HG02642 (cell line): ENCODE measurements at regions not wholly inside any gene's neighbourhood (a gene's known extent, or its start where the extent isn't known, plus 50 kb on each side); places are given as distances from the start of the nearest gene placed in this dataset.

Experiments
- ATAC-seq: cut with Tn5 transposase; IDR thresholded peaks from one replicate; pipeline ENCODE4 v1.9.1; 2021; ENCODE audit warnings: mild to moderate bottlenecking; ENCODE audit not compliant: unreplicated experiment, poor library complexity

- no peak for ATAC-seq
Measured at GRCh38 chr1:57963581-57963980, 539.7 kb upstream of the DAB1 start.

- ATAC-seq: no peak
Measured at GRCh38 chr1:57959531-57960241, 535.8 kb upstream of the DAB1 start.

GRCh38 chr1:57957576-57957975, 533.7 kb upstream of the DAB1 start:
- no peak for ATAC-seq

- no peak for ATAC-seq
Measured at GRCh38 chr1:57951390-57951789, 527.5 kb upstream of the DAB1 start.

- ATAC-seq: no peak
Measured at GRCh38 chr1:57949168-57949567, 525.3 kb upstream of the DAB1 start.

GRCh38 chr1:57947471-57947870, 523.6 kb upstream of the DAB1 start:
- no peak for ATAC-seq

- no peak for ATAC-seq
Measured at GRCh38 chr1:57945045-57945444, 521.2 kb upstream of the DAB1 start.

GRCh38 chr1:57943365-57943764, 519.5 kb upstream of the DAB1 start:
- no peak for ATAC-seq

- no peak for ATAC-seq
Measured at GRCh38 chr1:57934745-57935144, 510.9 kb upstream of the DAB1 start.

- no peak for ATAC-seq
Measured at GRCh38 chr1:57927003-57927402, 503.1 kb upstream of the DAB1 start.

GRCh38 chr1:57926025-57926552, 502.2 kb upstream of the DAB1 start:
- ATAC-seq: no peak

- ATAC-seq: no peak
Measured at GRCh38 chr1:57925226-57925625, 501.4 kb upstream of the DAB1 start.

GRCh38 chr1:57922130-57922529, 498.3 kb upstream of the DAB1 start:
- no peak for ATAC-seq

- ATAC-seq: no peak
Measured at GRCh38 chr1:57916041-57916440, 492.2 kb upstream of the DAB1 start.

- no peak for ATAC-seq
Measured at GRCh38 chr1:57911427-57911826, 487.6 kb upstream of the DAB1 start.

GRCh38 chr1:57910782-57911181, 486.9 kb upstream of the DAB1 start:
- ATAC-seq: no peak

- ATAC-seq: no peak
Measured at GRCh38 chr1:57910305-57910704, 486.4 kb upstream of the DAB1 start.

- no peak for ATAC-seq
Measured at GRCh38 chr1:57908147-57908890, 484.5 kb upstream of the DAB1 start.

GRCh38 chr1:57901208-57901919, 477.5 kb upstream of the DAB1 start:
- ATAC-seq: no peak

- ATAC-seq: no peak
Measured at GRCh38 chr1:57898531-57898930, 474.7 kb upstream of the DAB1 start.

GRCh38 chr1:57897581-57897980, 473.7 kb upstream of the DAB1 start:
- no peak for ATAC-seq
